ENCODE measurements at regions not wholly inside any gene's neighbourhood (a gene's known extent, or its start where the extent isn't known, plus 50 kb on each side); places are given as distances from the start of the nearest gene placed in this dataset.

GRCh38 chr15:62846131-62846804, 196.3 kb upstream of the TPM1 start:
- no peak for DNase-seq
- Histone ChIP-seq H3K27me3 (no peaks in the 10 kb centered on the region), H3K4me3 (no peak overlapping the region), H3K27ac (peak overlapping the region in 1 of 5 donors; percentile 27), H3K36me3 (peaks cover 2 to 40% (median 14%) of the 10 kb centered on the region in 4 donors), H3K9me3 (no peaks in the 10 kb centered on the region), H3K4me1 (peaks cover 4 to 34% (median 16%) of the 10 kb centered on the region in 4 donors)
- WGBS, 5 donors, result 85 to 92% (median 89%) methylated on average over 10 of the region's 10 CpGs
- TF ChIP-seq EP300 (IDR thresholded peaks at IDR 0.05), result no peak
- no peak for TF ChIP-seq POLR2A (IDR thresholded peaks at IDR 0.05)
- no peak for TF ChIP-seq POLR2AphosphoS5 (IDR thresholded peaks at IDR 0.05)
- intact Hi-C loops (cut with DNase I; ENCODE audit: low total_unique reads), result loop anchor here (10.0 kb wide), 1 partner anchor 259 kb away; no protein-coding TSS in a partner anchor

DNA sequence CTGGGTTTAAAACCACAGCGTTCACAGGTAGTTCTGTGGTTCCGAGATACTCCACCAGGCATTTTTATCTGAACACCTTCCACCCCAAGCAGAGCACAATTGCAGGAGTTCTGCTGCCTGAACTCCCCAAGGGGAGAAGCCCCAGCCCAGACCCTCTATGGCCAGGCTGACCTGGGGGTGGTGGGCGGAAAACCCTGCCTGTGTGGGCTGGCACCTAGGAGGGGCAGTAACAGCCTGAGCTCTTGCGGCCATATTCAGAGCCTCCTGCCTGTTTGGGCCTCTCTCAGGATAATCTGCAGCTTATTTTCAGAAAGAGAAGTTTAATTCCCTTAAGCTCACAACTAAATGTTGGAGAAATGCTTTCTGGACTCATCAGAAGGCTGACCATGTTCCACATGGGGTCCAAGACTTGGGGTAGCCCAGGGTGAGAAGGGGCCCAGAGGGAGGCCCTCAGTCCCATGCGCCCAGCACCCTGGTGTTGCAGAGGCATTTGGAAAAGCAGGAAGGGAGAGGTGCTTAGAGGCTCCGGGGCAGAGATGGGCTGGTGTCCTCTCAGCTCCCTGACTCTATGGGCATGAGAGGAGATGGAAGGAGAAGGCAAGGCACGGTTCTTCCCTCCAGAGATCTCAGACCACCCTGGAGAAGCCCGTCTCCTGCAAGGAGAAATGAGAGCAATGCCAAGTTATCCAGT, 195.6 kb upstream of the TPM1 start:
- no peaks in the 10 kb centered on the region for H3K9me3 ChIP-seq
- no peak overlapping the region for H3K4me3 ChIP-seq
- TF ChIP-seq, protein P1, sequence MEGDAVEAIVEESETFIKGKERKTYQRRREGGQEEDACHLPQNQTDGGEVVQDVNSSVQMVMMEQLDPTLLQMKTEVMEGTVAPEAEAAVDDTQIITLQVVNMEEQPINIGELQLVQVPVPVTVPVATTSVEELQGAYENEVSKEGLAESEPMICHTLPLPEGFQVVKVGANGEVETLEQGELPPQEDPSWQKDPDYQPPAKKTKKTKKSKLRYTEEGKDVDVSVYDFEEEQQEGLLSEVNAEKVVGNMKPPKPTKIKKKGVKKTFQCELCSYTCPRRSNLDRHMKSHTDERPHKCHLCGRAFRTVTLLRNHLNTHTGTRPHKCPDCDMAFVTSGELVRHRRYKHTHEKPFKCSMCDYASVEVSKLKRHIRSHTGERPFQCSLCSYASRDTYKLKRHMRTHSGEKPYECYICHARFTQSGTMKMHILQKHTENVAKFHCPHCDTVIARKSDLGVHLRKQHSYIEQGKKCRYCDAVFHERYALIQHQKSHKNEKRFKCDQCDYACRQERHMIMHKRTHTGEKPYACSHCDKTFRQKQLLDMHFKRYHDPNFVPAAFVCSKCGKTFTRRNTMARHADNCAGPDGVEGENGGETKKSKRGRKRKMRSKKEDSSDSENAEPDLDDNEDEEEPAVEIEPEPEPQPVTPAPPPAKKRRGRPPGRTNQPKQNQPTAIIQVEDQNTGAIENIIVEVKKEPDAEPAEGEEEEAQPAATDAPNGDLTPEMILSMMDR (IDR thresholded peaks at IDR 0.05), result no peak
- TF ChIP-seq POLR2A (IDR thresholded peaks at IDR 0.05), result no peak
- peak overlapping the region in 1 of 5 donors; percentile 25 for H3K27ac ChIP-seq
- 89 to 96% (median 92%) methylated on average over 7 to 8 of the region's 8 CpGs for WGBS, 5 donors
- no peak for DNase-seq
- peaks cover 4 to 34% (median 16%) of the 10 kb centered on the region in 4 donors for H3K4me1 ChIP-seq
- peaks cover 0 to 33% (median 8%) of the 10 kb centered on the region in 4 donors for H3K36me3 ChIP-seq
- intact Hi-C loops (cut with DNase I; ENCODE audit: low total_unique reads), result loop anchor here (10.0 kb wide), 1 partner anchor 258 kb away; no protein-coding TSS in a partner anchor
- no peaks in the 10 kb centered on the region for H3K27me3 ChIP-seq

GRCh38 chr15:62847900-62848489, 194.6 kb upstream of the TPM1 start:
- TF ChIP-seq POLR2AphosphoS5 (IDR thresholded peaks at IDR 0.05) (no peak), EP300 (IDR thresholded peaks at IDR 0.05) (no peak), POLR2A (IDR thresholded peaks at IDR 0.05) (no peak)
- TF ChIP-seq, protein P1 (IDR thresholded peaks at IDR 0.05), result peak in 5 of 7 experiments; percentile 32 to 58 (median 48)
- Histone ChIP-seq H3K27ac (peak overlapping the region in 1 of 5 donors; percentile 74), H3K36me3 (peaks cover 0 to 24% (median 2%) of the 10 kb centered on the region in 4 donors), H3K4me1 (peaks cover 4 to 30% (median 16%) of the 10 kb centered on the region in 4 donors), H3K9me3 (no peaks in the 10 kb centered on the region), H3K4me3 (no peak overlapping the region), H3K27me3 (no peaks in the 10 kb centered on the region)
- peak; percentile 65 to 74 for DNase-seq
- intact Hi-C loops (cut with DNase I; ENCODE audit: low total_unique reads), result loop anchor here (10.0 kb wide), 1 partner anchor 257 kb away; no protein-coding TSS in a partner anchor
- WGBS, 5 donors, result 67 to 89% (median 82%) methylated on average over 6 to 7 of the region's 7 CpGs

DNA sequence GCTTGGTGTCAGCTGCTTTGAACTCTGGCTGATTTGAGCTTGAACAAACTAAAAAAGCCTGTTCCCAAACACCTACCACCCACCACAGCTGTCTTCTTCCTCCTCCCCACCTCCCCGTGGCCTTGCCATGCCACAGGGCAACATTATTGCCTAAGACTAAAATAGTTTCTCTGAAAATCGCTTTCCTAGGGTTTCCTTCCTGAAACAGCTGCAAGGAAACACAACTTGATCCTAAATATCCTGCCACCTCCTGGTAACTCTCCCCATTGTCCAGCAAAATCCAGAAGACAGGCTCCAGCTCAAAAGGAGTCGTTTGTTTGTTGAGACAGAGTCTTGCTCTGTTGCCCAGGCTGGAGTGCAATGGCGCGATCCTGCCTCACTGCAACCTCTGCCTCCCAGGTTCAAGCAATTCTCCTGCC, 193.9 kb upstream of the TPM1 start:
- H3K4me1 ChIP-seq, result peaks cover 4 to 34% (median 22%) of the 10 kb centered on the region in 4 donors
- TF ChIP-seq POLR2A (IDR thresholded peaks at IDR 0.05) (no peak), EP300 (IDR thresholded peaks at IDR 0.05) (no peak), POLR2AphosphoS5 (IDR thresholded peaks at IDR 0.05) (no peak)
- TF ChIP-seq, protein P1 (IDR thresholded peaks at IDR 0.05), result no peak
- H3K27ac ChIP-seq, result peak overlapping the region in 1 of 5 donors; percentile 74
- H3K36me3 ChIP-seq, result peaks cover 0 to 23% (median 2%) of the 10 kb centered on the region in 4 donors
- no peaks in the 10 kb centered on the region for H3K9me3 ChIP-seq
- no peaks in the 10 kb centered on the region for H3K27me3 ChIP-seq
- peak in 1 of 2 donors; percentile 39 for DNase-seq
- intact Hi-C loops (cut with DNase I; ENCODE audit: low total_unique reads), result loop anchor here (10.0 kb wide), 1 partner anchor 256 kb away; no protein-coding TSS in a partner anchor
- WGBS, 5 donors, result 39 to 72% (median 62%) methylated on average over 5 of the region's 5 CpGs
- H3K4me3 ChIP-seq, result no peak overlapping the region
